SU-DHL-6 (cell line): ENCODE measurements at regions not wholly inside any gene's neighbourhood (a gene's known extent, or its start where the extent isn't known, plus 50 kb on each side); places are given as distances from the start of the nearest gene placed in this dataset.

Experiments used
- EZH2phosphoT487 ChIP-seq: fragments of 200-600 bp; sonication (generic), shearing (Covaris generic); conservative IDR thresholded peaks from 2 replicates; pipeline ENCODE4 v1.6.1; 2018; ENCODE audit warnings: mild to moderate bottlenecking, antibody characterized with exemption, low read length, moderate library complexity, mixed read lengths
- TF ChIP-seq, protein P1 (sequence below): fragments of 200-600 bp; sonication (generic); IDR thresholded peaks from one replicate; pipeline ENCODE4 v1.5.1; 2017; ENCODE audit warnings: antibody characterized with exemption, mild to moderate bottlenecking, low read length, moderate library complexity; ENCODE audit not compliant: insufficient read depth, poor library complexity, severe bottlenecking

DNA sequence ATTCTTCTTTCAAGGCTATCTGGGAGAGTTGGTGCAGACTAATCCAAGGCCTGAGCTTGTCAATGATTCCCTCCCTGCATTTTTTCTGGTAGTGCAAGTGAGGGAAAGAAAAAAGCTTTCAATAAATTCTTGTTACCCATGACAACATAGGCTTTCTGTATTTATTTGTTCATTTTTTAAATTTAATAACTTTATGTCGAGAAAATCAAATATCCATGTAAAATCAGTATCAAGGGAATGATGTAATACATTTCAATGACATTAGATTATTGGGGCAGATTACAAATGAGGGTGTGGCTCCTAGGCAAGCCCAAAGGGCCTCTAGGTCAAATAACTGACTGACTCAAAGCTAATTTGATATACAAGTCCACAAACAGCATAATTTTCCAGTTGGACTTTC is 104.0 kb downstream of the GJA1 start:
- TF ChIP-seq, protein P1, sequence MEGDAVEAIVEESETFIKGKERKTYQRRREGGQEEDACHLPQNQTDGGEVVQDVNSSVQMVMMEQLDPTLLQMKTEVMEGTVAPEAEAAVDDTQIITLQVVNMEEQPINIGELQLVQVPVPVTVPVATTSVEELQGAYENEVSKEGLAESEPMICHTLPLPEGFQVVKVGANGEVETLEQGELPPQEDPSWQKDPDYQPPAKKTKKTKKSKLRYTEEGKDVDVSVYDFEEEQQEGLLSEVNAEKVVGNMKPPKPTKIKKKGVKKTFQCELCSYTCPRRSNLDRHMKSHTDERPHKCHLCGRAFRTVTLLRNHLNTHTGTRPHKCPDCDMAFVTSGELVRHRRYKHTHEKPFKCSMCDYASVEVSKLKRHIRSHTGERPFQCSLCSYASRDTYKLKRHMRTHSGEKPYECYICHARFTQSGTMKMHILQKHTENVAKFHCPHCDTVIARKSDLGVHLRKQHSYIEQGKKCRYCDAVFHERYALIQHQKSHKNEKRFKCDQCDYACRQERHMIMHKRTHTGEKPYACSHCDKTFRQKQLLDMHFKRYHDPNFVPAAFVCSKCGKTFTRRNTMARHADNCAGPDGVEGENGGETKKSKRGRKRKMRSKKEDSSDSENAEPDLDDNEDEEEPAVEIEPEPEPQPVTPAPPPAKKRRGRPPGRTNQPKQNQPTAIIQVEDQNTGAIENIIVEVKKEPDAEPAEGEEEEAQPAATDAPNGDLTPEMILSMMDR, result no peak
- no peak for TF ChIP-seq EZH2phosphoT487
